Keratinocyte (primary cell): ENCODE measurements at regions not wholly inside any gene's neighbourhood (a gene's known extent, or its start where the extent isn't known, plus 50 kb on each side); places are given as distances from the start of the nearest gene placed in this dataset.

Source experiments
- EZH2 ChIP-seq: IDR thresholded peaks from one replicate; pipeline ENCODE4 v1.6.1; 2012; ENCODE audit warnings: inconsistent platforms, mild to moderate bottlenecking, low read length, moderate library complexity
- TF ChIP-seq, protein P1 (sequence below), 3 experiments: IDR thresholded peaks in 1 of 3; conservative IDR thresholded peaks in 1 of 3; optimal IDR thresholded peaks in 1 of 3; 2 replicates in 2 of 3; 3 replicates in 1 of 3; pipeline versions ENCODE3 to v1.5.1; 2011; ENCODE audit warnings: low read length in 3 of 3, mild to moderate bottlenecking in 3 of 3, moderate library complexity in 2 of 3, control low read depth in 1 of 3, inconsistent platforms in 1 of 3; ENCODE audit not compliant: insufficient read depth in 2 of 3; ENCODE audit errors: extremely low read depth in 1 of 3

DNA sequence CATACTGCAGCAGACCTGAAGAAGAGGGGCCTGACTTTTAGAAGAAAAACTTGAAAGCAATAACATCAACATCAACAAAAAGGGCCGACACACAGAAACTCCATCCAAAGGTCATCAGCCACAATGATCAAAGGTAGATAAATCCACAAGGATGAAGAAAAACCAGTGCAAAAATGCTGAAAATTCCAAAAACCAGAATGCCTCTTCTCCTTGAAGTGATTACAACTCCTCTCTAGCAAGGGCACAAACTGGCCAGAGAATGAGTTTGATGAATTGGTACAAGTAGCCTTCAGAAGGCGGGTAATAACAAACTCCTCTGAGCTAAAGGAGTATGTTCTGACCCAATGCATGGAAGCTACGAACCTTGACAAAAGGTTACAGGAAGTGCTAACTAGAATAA is 186.2 kb upstream of the RAI14 start:
- TF ChIP-seq EZH2 = no peak
- TF ChIP-seq, protein P1, sequence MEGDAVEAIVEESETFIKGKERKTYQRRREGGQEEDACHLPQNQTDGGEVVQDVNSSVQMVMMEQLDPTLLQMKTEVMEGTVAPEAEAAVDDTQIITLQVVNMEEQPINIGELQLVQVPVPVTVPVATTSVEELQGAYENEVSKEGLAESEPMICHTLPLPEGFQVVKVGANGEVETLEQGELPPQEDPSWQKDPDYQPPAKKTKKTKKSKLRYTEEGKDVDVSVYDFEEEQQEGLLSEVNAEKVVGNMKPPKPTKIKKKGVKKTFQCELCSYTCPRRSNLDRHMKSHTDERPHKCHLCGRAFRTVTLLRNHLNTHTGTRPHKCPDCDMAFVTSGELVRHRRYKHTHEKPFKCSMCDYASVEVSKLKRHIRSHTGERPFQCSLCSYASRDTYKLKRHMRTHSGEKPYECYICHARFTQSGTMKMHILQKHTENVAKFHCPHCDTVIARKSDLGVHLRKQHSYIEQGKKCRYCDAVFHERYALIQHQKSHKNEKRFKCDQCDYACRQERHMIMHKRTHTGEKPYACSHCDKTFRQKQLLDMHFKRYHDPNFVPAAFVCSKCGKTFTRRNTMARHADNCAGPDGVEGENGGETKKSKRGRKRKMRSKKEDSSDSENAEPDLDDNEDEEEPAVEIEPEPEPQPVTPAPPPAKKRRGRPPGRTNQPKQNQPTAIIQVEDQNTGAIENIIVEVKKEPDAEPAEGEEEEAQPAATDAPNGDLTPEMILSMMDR (optimal IDR thresholded peaks at IDR 0.05 in 1 of 3, IDR thresholded peaks at IDR 0.05 in 1 of 3, conservative IDR thresholded peaks at IDR 0.05 in 1 of 3; ENCODE audit: extremely low read depth in 1 of 3, insufficient read depth in 2 of 3, low read length in 3 of 3) = no peak
